GM12873 (cell line): ENCODE measurements at regions not wholly inside any gene's neighbourhood (a gene's known extent, or its start where the extent isn't known, plus 50 kb on each side); places are given as distances from the start of the nearest gene placed in this dataset.

Experiments
- CTCF ChIP-seq: IDR thresholded peaks from 2 replicates; pipeline ENCODE4 v1.5.1; 2012; ENCODE audit warnings: low read depth, mild to moderate bottlenecking, moderate library complexity, low read length, control low read depth; ENCODE audit not compliant: insufficient read depth; ENCODE audit errors: missing control alignments

- no peak for TF ChIP-seq CTCF
Measured at GRCh38 chr20:24366336-24367004, 103.0 kb upstream of the SYNDIG1 start.

GRCh38 chr20:24365670-24366069 lies 103.8 kb upstream of the SYNDIG1 start:
- TF ChIP-seq CTCF: no peak

- TF ChIP-seq CTCF: no peak
Measured at GRCh38 chr20:24364482-24364881, 104.9 kb upstream of the SYNDIG1 start.

GRCh38 chr20:24363031-24363430 lies 106.4 kb upstream of the SYNDIG1 start:
- TF ChIP-seq CTCF: no peak

- no peak for TF ChIP-seq CTCF
Measured at GRCh38 chr20:24362080-24362479, 107.3 kb upstream of the SYNDIG1 start.

GRCh38 chr20:24361541-24361940 lies 107.9 kb upstream of the SYNDIG1 start:
- no peak for TF ChIP-seq CTCF

- TF ChIP-seq CTCF: no peak
Measured at GRCh38 chr20:24360531-24360930, 108.9 kb upstream of the SYNDIG1 start.
